DMS153 (cell line): ENCODE measurements at regions not wholly inside any gene's neighbourhood (a gene's known extent, or its start where the extent isn't known, plus 50 kb on each side); places are given as distances from the start of the nearest gene placed in this dataset.
"Not testable (repeated sequence)": the region's sequence is repeated elsewhere in the genome, so short reads cannot be mapped to it uniquely, and the experiment has no call there.

Experiments used
- DNase-seq: peaks from one replicate; lab custom pipeline; 2025; lab: John Stamatoyannopoulos, UW

DNA sequence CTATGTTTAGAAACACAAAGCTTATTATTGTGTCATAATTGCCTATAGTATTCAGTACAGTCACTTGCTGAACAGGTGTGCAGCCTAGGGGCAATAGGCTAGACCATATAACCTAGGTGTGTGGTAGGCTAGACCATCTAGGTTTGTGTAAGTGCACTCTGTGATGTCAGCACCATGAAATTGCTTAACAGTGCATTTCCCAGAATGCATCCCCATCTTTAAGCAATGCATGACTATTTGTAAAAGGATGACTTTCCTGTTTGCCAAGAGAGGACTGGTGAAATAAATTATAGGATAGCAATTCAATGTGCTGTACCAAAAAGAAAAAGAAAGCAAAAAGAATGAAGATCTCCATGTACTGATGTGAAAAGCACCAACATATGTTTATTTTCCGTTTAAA, 288.7 kb upstream of the AUTS2 start:
- DNase-seq = no peak

DNA sequence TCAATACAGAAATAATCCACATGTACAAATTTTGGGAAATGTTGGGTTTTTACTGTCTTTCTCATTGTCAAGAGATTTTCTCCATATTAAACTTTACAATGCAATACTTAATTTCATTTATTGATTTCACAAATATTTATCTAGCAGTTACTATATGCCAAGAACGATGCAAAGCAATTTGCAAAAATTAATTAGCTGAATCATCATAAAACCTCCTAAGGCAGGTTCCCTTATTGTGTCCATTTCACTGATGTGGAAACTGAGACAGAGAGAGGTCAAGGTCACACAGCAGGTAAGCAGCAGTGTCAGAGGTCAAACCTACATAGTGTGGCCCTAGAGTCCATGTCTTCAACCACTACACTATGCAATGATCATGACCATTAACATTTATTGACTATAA, 286.8 kb upstream of the AUTS2 start:
- no peak for DNase-seq

DNA sequence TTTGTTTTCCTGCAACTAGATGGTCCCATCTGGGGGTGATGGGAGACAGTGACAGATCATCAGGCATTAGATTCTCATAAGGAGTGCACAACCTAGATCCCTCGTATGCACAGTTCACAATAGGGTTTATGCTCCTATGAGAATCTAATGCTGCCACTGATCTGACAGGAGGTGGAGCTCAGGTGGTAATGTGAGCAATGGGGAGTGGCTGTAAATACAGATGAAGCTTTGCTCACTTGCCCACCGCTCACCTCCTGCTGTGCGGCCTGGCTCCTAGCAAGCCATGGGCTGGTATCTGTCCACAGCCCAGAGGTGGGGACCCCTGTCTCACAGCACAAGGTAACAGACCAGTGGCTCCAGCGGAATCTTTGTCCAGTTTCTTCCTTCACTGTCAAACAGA, 284.4 kb upstream of the AUTS2 start:
- DNase-seq = not testable (repeated sequence)

DNA sequence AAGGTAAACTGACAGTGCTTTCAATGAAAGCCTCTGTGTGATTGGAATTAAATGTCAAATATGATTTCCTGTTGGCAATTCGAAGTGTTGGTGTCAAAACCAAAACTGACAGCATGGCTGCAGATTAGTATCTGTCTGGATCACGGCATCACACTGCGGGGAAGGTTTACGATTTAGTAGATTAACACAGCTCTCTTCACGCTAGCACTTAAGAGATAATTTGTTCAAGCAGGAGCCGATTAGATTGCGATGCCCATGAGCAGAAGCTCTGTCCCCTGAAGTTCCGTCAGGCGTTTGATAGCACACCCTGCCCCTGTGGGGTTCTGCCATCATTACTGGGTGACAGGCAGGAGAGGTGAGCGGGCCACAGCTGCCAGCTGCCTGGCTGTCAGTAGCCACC, 279.5 kb upstream of the AUTS2 start:
- no peak for DNase-seq

DNA sequence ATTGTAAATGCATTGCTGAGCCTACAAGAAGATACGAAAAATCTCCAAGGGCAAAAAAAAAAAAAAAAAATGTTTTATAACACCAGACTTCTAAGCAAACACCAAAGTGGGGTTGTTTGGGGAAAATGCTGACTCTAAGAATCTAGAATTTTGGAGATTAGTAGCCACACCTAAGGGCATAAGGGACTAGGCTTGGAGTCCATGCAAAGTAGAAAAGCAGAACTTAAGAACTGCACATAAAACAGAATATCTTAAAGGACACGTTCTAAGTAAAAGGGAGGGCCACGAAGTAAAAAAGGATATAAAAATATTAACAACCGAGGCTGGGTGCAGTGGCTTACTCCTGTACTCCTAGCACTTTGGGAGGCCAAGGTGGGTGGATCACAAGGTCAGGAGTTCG, 269.8 kb upstream of the AUTS2 start:
- DNase-seq = no peak

DNA sequence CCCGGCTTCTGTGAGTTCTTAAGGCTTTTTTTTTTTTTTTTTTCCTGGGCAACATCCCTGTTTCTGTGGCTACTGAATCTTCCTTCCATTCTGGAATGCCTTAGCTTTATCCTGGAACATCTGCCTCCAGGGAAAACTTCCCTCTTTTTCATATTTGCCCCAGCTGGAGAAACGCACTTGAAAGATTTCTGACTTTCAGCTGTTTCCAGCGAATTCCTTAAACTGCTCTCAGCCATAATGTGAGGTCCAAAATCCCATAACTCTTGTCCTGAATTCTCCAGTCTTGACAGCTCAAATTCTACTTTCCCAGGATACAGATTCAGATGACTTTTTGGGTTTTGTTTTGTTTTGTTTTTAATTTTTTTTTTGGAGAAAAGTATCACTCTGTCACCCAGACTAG, 263.6 kb upstream of the AUTS2 start:
- DNase-seq = no peak

DNA sequence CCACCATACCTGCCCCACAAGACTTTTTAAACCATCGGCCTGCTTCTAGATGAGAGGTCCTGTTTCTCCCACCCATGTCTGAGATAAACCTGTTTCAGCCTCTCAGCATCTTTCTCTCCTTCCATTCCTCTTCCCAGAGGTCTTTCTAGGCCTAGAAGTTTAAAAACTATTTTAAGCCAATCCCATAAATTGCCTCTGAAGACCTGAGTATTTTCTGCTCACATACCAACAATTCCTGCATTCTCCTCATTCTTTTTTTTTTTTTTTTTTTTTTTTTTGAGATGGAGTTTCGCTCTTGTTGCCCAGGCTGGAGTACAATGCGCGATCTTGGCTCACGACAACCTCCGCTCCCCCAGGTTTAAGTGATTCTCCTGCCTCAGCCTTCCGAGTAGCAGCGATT, 262.9 kb upstream of the AUTS2 start:
- DNase-seq = no peak

DNA sequence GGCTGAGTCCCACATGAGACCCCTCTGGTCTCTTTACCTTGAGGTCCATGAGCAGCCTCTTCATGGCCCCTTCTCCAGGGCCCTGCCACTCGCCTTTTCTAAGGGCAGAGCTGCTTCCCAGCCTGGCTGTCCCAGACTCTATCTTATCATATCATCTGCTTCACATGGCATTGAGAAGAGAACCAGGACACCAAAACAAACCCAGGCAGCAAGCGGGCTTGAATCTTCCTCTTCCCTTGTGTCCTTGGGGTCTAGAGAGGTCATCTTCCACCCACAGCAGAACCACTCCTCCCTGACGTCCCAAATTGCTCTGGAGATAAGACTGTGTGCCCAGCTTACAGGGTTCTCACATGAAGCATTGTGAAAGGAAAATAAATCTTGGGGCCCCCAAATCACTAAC, 261.3 kb upstream of the AUTS2 start:
- no peak for DNase-seq

DNA sequence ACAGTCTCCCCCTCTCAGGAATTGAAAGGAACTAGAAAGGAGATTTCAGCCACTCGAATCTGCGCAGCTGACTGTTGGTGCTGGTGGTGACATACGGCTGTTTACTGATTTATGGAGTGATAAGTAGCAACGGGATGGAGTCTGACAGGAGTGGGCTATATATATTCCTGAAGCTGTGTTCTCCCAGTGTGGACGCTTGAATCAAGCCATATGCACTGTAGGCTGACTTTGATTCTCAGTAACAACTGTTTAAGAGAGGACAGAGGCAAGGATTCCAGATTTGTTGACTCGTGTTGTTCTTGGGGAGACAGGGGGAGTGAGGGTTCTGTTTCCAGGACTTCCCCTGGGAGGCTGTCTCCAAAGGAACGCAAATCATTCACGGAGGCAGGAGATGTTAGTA, 260.1 kb upstream of the AUTS2 start:
- DNase-seq = no peak

DNA sequence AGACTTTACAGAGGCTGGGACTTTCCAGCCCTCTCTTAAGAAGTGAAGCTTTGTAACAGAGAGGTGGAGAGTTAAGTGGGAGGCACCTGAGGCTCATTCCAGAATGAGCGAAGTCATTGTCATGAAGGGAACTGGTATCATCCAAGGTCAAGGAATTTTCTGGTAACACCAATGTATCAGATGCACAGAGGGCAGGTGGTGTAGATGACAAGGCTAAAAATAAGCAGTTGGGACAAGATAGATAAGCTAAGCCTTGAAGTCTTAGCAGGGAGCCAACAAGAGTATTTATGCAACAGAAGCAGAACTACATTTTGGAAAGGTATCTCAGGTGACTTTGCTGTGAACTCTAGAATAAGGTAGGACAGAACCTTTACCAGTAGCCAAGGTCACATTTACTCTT, 257.0 kb upstream of the AUTS2 start:
- DNase-seq = no peak

DNA sequence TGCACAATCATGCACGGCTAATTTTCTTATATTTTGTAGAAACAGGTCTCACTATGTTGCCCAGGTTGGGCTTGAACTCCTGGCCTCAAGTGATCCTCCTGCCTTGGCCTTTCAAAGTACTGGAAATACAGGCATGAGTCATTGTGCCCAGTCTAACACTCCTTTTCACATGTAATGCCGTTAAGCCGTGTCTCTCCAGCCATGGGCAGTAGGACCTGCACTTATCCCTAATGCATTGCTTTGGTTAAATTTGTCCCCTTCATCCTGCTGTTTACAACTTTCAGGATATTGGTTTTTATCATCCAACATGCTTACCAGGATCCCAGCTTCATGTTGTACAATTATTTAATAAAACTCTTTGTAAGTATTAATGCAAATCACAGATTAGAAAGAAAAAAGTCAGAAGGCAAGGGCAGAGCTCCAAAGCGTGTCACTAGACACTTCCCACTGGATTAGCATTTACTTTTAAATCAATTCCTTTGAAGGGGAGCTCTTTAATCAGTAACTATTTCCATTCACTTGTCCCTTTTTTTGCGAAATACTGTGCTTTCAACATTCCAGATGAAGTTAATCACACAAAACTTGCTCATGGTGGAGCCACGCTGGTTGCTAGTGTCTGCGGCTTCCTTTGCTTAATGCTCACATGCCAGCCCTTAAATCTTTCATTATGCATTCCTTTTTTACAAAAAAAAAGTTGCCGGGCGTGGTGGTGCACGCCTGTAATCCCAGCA, 256.0 kb upstream of the AUTS2 start:
- DNase-seq = no peak

DNA sequence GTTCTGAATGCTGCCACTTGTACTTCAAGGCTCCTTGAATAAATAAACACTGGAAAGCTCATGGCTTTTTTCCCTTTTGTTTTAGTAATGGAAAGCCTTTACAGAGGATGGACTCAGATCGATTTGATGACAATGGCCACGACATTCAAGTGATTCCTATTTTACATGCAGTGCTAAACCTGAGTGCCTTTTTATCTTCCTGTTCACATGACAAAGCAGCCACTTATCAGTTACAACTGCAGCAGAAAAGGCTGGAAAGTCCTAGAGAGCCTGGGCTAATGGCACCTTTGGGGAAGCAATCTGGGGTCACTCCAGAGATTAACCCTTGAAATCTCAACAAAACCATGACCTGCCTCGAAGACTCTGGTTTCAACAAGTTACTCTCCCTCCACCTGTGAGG, 249.0 kb upstream of the AUTS2 start:
- DNase-seq = peak; percentile 95

DNA sequence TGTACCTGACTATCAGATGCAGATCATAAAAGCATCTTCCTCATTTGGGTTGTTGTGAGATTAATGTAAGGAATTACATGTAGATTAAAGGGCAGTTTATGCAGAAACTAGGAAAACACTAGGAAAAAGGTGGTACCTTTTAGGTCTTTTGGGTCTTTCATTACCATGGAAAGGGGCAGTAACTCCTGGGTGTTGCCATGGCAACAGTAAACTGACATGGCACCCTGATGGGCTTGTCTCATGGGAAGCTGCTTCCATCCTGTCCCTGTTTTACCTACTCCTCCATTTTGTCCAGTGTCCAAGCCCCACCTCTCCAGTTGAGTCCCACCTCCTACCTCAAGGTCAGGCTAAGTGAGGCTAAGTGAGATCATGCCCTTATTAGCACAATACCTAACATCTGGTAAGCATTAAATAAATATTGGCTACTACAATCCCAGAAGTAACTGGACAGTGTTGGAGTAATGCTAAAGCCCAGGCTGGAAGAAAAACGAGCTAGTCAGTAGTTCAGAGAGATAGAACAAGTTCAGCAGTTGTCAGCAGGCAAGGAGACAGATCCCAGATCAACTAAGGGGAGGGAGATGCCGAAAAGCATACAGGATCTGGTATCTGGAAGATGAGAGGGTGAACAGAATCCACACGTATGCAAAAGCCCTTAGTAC, 240.0 kb upstream of the AUTS2 start:
- DNase-seq = no peak

DNA sequence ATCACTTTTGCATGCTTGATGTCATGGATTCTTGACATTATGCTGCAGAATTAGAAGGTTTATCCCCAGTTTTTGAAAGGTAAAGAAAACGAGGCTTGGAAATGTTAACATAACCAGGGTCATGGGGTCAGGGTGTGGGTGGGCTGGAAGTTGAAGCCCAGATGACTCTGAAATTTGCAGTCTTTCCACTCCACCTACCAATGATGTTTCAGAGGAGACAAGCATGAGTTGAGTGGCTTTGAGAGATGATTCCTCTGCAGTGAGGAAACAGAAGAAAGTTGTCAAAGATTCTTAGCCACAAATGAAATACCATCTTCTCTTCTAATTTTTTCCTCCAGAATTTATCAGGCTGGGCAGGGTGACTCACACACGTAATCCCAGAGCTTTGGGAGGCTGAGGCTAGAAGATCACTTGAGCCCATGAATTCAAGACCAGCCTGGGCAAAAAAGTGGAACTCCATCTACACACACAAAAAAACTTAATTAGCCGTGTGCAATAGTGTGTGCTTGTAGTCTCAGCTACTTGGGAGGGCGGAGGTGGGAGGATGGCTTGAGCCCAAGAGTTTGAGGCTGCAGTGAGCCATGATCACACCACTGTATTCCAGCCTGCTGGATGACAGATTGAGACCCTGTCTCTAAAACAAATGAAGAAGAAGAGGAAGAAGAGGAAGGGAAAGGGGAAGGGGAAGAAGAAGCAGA, 239.1 kb upstream of the AUTS2 start:
- DNase-seq = no peak

DNA sequence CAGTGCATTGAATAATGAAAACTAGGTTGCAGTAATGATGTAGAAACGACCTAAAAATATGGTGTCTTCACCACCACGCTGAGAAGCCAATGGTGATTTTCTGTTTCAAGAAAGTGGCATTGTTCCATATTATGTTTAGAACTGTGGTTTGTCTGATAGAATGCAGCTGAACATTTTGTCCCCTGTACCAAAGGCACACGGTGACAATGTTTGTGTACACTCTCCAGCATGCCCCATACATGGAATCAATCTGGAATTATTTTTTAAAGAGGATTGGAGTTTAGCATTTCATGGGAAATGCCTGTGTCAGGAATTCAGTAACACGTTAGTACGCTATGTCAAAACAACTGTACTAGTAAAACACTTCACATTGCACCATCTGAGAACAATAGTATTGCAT, 237.4 kb upstream of the AUTS2 start:
- DNase-seq = no peak

DNA sequence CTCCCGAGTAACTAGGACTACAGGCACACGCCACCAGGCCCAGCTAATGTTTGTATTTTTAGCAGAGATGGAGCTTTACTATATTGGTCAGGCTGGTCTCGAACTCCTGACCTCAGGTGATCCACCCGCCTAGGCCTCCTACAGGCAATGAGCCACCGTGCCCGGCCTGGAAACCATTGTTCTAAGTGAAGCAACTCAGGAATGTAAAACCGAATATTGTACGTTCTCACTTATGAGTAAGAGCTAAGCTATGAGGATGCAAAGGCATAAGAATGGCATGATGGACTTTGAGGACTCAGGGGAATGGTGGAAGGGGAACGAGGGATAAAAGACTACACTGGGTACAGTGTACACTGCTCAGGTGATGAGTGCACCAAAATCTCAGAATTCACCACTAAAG, 235.1 kb upstream of the AUTS2 start:
- no peak for DNase-seq

DNA sequence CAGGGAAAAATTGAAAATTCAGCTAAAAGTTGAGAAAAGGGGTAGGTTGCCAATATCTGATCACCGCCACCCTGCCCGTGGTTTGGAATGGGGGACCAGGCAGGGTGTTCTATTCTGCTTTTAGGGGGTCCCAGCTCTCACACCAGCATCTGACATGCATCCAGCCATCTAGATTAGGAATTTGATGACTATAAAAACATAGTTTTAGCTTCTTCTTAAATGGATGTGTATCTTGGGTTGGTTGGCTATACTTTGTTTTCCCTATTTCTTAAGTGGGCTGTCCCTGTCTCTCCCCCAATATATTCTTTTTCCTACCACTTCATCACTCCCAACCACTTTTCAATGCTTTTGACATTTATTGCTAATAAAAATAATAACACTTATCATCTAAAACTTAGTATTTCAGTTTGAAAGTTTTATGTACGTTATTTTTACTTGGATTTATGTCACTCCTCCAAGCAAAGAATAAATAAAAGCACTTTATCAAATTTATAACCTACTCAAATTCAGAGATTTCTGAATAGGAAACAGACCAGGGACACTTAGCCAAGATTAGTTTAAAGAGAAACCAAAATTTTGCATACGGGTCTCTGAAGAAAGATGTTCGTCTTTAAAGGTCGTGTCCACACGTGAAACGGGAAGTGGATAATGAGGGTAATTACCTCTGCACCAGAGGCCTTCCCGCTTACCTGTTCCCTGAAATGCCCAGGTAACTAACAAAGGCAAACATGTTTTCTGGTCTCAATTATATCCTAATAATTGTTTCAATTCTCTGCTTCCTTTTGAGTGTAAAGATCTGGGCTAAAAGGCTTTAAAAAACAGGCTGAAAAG, 233.2 kb upstream of the AUTS2 start:
- peak; percentile 11 for DNase-seq

DNA sequence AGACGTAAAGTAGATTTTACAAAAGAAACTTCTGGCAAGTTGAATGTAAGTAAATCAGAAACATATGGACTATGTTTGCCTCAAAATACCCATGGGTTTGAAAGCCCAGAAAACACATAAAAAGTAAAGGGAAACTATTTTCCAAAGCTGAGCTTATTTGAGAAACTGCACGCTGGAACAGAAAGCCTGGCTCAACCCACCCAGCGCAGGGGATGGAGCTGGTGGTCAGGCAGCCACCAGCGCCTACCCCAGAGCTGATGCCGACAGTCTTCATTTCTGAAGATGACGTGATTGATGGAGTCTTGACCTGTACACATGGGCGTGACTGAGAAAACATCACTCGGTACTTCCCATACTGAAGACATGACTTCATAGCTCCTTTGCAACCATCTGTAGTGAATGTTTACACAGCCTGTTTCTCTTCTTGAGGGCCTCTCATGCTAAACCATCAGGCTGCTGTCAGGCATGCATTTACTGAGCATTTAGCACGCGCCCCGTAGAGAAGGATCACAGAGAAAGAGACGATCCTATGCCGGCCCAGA, 232.6 kb upstream of the AUTS2 start:
- DNase-seq = peak; percentile 40

DNA sequence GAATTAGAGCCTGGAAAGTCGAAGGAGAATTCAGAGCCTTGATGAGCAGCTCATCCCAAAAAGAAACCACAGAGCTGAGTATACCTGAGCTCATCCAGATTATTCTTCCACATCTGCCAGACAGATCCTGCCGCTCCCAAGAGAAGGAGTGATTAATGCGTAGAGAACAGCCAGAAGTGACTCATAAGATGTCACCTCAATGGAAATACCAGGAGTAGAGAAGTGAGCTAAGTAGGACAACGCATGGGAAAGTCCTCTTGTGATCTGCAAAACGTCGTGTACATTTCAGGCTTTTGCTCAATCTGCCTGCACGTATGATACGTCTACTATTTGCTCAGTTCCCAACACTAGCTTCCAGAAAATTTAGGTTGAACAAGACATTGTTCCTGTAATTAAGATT, 230.5 kb upstream of the AUTS2 start:
- DNase-seq = no peak

DNA sequence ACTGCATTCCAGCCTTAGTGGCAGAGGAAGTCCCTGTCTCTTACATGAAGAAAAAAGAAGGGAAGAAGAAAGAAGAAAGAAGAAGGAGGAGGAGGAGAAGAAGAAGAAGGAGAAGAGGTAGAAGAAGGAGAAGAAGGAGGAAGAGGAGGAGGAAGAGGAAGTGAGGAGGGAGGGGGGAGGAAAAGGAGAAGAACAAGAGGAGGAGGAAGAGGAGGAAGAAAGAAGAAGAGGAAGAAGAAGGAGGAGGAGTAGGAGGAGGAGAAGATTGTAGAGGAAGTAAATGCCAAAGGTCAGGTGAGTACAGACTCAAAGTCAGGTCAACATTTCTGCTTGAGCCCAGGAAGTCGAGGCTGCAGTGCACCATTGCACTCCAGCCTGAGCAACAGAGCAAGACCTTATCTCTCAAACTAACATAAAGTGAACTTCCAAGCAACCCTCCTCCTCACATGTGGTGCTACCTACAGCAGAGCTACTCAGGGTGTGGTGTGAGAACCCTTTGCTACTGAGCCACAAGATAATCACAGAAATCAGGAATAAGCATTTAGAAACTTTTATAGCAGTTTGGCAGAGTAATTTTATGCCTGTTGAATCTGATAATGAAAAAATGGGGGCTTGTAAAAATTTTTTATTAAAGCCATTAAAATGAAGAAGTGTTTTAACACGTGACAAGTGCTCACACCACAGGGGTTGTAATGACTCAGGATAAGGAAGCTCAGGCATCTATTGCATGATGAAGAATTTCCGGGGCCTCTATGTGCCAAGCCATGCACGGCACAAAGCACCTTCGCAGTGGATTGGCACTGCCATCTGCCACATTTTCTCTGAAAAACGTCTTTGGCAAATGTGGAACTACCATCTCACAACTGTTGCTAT, 224.9 kb upstream of the AUTS2 start:
- no peak for DNase-seq

DNA sequence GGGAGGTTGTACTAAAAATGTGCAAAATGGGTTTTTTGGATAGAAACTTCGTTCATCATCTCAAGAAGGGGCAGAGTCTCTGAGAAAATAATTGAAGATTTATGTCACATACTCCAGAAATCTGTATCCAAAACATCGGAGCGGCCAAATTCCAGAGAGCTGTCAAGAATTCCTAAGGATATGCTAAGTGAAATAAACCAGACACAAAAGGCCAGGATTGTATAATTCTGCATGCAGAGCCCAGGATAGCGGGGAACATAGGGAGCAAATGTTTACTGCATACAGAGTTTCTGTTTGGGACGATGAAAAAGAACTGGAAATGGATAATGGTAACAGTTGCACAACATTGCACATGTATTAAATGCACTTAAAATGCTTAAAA, 224.2 kb upstream of the AUTS2 start:
- no peak for DNase-seq
